ENCODE measurements at regions not wholly inside any gene's neighbourhood (a gene's known extent, or its start where the extent isn't known, plus 50 kb on each side); places are given as distances from the start of the nearest gene placed in this dataset.
"Not testable (repeated sequence)": the region's sequence is repeated elsewhere in the genome, so short reads cannot be mapped to it uniquely, and the experiment has no call there.

- no peak for DNase-seq
Measured at GRCh38 chr17:83024218-83024971, 55.0 kb upstream of the METRNL start.

- DNase-seq: no peak
Measured at GRCh38 chr17:83025636-83026280, 53.7 kb upstream of the METRNL start.

- no peak for DNase-seq
Measured at GRCh38 chr17:83026311-83026811, 53.0 kb upstream of the METRNL start.

- DNase-seq: not testable (repeated sequence)
Measured at GRCh38 chr17:83026921-83027320, 52.5 kb upstream of the METRNL start.

GRCh38 chr17:83028851-83029250, 50.6 kb upstream of the METRNL start:
- DNase-seq: no peak

GRCh38 chr17:83029571-83029970, 49.8 kb upstream of the METRNL start:
- DNase-seq: no peak

All from NCI-H774 (cell line).